Heart left ventricle (tissue), 13 donors: ENCODE measurements at regions not wholly inside any gene's neighbourhood (a gene's known extent, or its start where the extent isn't known, plus 50 kb on each side); places are given as distances from the start of the nearest gene placed in this dataset.

ENCODE experiments used
- POLR2A ChIP-seq, 2 donors: fragments of 450-650 bp; IDR thresholded peaks; one replicate each; pipeline ENCODE4 v1.6.1; 2017; ENCODE audit warnings: antibody characterized with exemption in 2 of 2, mild to moderate bottlenecking in 2 of 2, moderate library complexity in 2 of 2
- TF ChIP-seq, protein P1 (sequence below), 12 donors: fragments of 200-600 bp; sonication (generic) in 4 of 12; IDR thresholded peaks; one replicate each; pipeline versions ENCODE4 v1.5.0 to v1.8.0; 2018 to 2022; ENCODE audit warnings: antibody characterized with exemption in 12 of 12, mild to moderate bottlenecking in 5 of 12
- donor health status: ischemic (EF 13 %, LVEDD 7.1; RV severe dilation, severe dysfunction).
- donor health status: DM: no; HTN: yes; CAD: no.
- donor health status: DM: no; HTN: no; CAD: no.
- donor health status: ischemic (EF 25% LVEDD 6.9; RV normal size, moderate dysfunction).
- donor health status: ischemic (EF 25% LVEDD 5.7; RV mildly dilated, moderate dysfunction).
- donor health status: ischemic (EF 35%, LVEDD 5.7; RV mildly dilated, moderate dysfunction).
- donor health status: nonischemic (EF 11% LVEDD 7.7; RV severe dilation, severe dysfunction).
- donor health status: DM: yes; HTN: yes; CAD: no.
- donor health status: PGD.
- donor health status: ischemic (EF 29% LVEDD 5.4; RV normal size, mild dysfunction).
- donor health status: nonischemic (EF 23%, LVEDD 6.1; RV moderate dilation, normal function).

DNA sequence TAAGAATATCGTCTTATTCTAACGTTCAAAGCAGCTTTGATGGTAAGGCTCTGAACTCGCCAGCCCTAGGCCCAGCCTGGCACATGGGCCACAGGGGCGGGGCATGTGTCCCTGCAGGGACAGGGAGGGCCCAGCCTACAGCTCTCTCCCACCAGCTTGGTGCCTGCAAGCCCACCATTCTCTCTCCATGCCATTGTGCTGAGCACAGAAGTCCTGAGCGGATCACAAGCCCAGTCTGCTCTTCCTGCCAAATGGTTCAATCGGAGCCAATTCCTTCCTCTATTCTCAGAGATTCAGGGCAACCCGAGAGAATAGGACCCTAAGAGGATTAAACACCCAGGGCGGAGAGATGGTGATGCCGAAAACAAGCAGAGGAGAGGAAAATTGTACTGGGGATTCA, 50.3 kb upstream of the APCDD1 start:
- TF ChIP-seq, protein P1, sequence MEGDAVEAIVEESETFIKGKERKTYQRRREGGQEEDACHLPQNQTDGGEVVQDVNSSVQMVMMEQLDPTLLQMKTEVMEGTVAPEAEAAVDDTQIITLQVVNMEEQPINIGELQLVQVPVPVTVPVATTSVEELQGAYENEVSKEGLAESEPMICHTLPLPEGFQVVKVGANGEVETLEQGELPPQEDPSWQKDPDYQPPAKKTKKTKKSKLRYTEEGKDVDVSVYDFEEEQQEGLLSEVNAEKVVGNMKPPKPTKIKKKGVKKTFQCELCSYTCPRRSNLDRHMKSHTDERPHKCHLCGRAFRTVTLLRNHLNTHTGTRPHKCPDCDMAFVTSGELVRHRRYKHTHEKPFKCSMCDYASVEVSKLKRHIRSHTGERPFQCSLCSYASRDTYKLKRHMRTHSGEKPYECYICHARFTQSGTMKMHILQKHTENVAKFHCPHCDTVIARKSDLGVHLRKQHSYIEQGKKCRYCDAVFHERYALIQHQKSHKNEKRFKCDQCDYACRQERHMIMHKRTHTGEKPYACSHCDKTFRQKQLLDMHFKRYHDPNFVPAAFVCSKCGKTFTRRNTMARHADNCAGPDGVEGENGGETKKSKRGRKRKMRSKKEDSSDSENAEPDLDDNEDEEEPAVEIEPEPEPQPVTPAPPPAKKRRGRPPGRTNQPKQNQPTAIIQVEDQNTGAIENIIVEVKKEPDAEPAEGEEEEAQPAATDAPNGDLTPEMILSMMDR (IDR thresholded peaks at IDR 0.05): no peak
- no peak for TF ChIP-seq POLR2A (IDR thresholded peaks at IDR 0.05)
